ENCODE measurements at regions not wholly inside any gene's neighbourhood (a gene's known extent, or its start where the extent isn't known, plus 50 kb on each side); places are given as distances from the start of the nearest gene placed in this dataset.
"Not testable (repeated sequence)": the region's sequence is repeated elsewhere in the genome, so short reads cannot be mapped to it uniquely, and the experiment has no call there.

GRCh38 chr7:150020210-150020609 lies 146.4 kb downstream of the ATP6V0E2 start:
- TF ChIP-seq, protein P1, sequence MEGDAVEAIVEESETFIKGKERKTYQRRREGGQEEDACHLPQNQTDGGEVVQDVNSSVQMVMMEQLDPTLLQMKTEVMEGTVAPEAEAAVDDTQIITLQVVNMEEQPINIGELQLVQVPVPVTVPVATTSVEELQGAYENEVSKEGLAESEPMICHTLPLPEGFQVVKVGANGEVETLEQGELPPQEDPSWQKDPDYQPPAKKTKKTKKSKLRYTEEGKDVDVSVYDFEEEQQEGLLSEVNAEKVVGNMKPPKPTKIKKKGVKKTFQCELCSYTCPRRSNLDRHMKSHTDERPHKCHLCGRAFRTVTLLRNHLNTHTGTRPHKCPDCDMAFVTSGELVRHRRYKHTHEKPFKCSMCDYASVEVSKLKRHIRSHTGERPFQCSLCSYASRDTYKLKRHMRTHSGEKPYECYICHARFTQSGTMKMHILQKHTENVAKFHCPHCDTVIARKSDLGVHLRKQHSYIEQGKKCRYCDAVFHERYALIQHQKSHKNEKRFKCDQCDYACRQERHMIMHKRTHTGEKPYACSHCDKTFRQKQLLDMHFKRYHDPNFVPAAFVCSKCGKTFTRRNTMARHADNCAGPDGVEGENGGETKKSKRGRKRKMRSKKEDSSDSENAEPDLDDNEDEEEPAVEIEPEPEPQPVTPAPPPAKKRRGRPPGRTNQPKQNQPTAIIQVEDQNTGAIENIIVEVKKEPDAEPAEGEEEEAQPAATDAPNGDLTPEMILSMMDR (conservative IDR thresholded peaks at IDR 0.05 in 1 of 2, IDR thresholded peaks at IDR 0.05 in 1 of 2; ENCODE audit: extremely low read depth in 1 of 2, insufficient read depth in 1 of 2, low read depth in 1 of 2, low read length in 2 of 2) = not testable (repeated sequence)
- not testable (repeated sequence) for TF ChIP-seq EZH2 (IDR thresholded peaks at IDR 0.05; ENCODE audit: borderline replicate concordance, low read length)

Measured in mammary epithelial cell (primary cell).